MV-4-11 (cell line): ENCODE measurements at regions not wholly inside any gene's neighbourhood (a gene's known extent, or its start where the extent isn't known, plus 50 kb on each side); places are given as distances from the start of the nearest gene placed in this dataset.
A peak's percentile ranks its signal among the peaks of the same experiment; 100 is the strongest.

Experiments used
- DNase-seq: peaks from one replicate; lab custom pipeline; 2025; lab: John Stamatoyannopoulos, UW

- no peak for DNase-seq
Observed at GRCh38 chr7:15916681-15917380, 230.3 kb upstream of the MEOX2 start.

- no peak for DNase-seq
Observed at GRCh38 chr7:15915686-15916293, 229.3 kb upstream of the MEOX2 start.

- DNase-seq, result no peak
Observed at GRCh38 chr7:15914611-15915010, 228.1 kb upstream of the MEOX2 start.

GRCh38 chr7:15906436-15906835 lies 220.0 kb upstream of the MEOX2 start:
- no peak for DNase-seq

GRCh38 chr7:15905251-15906040 lies 219.0 kb upstream of the MEOX2 start:
- DNase-seq, result no peak

- DNase-seq, result no peak
Observed at GRCh38 chr7:15891151-15891881, 204.8 kb upstream of the MEOX2 start.

GRCh38 chr7:15889507-15889906 lies 203.0 kb upstream of the MEOX2 start:
- no peak for DNase-seq

- DNase-seq, result no peak
Observed at GRCh38 chr7:15888090-15888489, 201.6 kb upstream of the MEOX2 start.

- peak; percentile 22 for DNase-seq
Observed at GRCh38 chr7:15886626-15887025, 200.1 kb upstream of the MEOX2 start.

- DNase-seq, result peak; percentile 23
Observed at GRCh38 chr7:15885678-15886077, 199.2 kb upstream of the MEOX2 start.

- DNase-seq, result no peak
Observed at GRCh38 chr7:15874774-15875173, 188.3 kb upstream of the MEOX2 start.

GRCh38 chr7:15870347-15870746 lies 183.9 kb upstream of the MEOX2 start:
- no peak for DNase-seq

- no peak for DNase-seq
Observed at GRCh38 chr7:15867441-15867840, 181.0 kb upstream of the MEOX2 start.

- no peak for DNase-seq
Observed at GRCh38 chr7:15866753-15867152, 180.3 kb upstream of the MEOX2 start.

GRCh38 chr7:15864626-15864991 lies 178.1 kb upstream of the MEOX2 start:
- DNase-seq, result no peak

GRCh38 chr7:15863951-15864625 lies 177.6 kb upstream of the MEOX2 start:
- DNase-seq, result no peak

GRCh38 chr7:15862781-15863165 lies 176.3 kb upstream of the MEOX2 start:
- DNase-seq, result no peak

- DNase-seq, result no peak
Observed at GRCh38 chr7:15862016-15862780, 175.7 kb upstream of the MEOX2 start.

GRCh38 chr7:15860264-15860949 lies 173.9 kb upstream of the MEOX2 start:
- DNase-seq, result no peak

GRCh38 chr7:15857026-15857425 lies 170.5 kb upstream of the MEOX2 start:
- DNase-seq, result no peak

GRCh38 chr7:15856311-15856710 lies 169.8 kb upstream of the MEOX2 start:
- DNase-seq, result no peak
